Stimulated activated naive B cell treated with anti-CD40 and anti-IgM and Interleukin-4, amounts not matched to agents 10 μg/mL and 1 μg/mL and 100 μg/mL, for 72 hours (primary cell): ENCODE measurements at regions not wholly inside any gene's neighbourhood (a gene's known extent, or its start where the extent isn't known, plus 50 kb on each side); places are given as distances from the start of the nearest gene placed in this dataset.
A peak's percentile ranks its signal among the peaks of the same experiment; 100 is the strongest.

Experiments
- ATAC-seq, 2 donors: fragments of 150-1000 bp; cut with Tn5 transposase; replicated peaks; 2 replicates each; pipeline ENCODE4 v1.10.0; 2021; ENCODE audit warnings: moderate library complexity in 1 of 2
- DNase-seq: peaks from one replicate; pipeline ENCODE4 v3.0.0; 2021
- H3K27ac Mint-ChIP-seq: one replicate; pipeline ENCODE4 v1.8.0; 2022; ENCODE audit warnings: mild to moderate bottlenecking, mixed read lengths
- H3K27me3 Mint-ChIP-seq, 2 donors: one replicate each; pipeline ENCODE4 v1.8.0; 2022; ENCODE audit warnings: mixed read lengths in 2 of 2
- H3K36me3 Mint-ChIP-seq, 2 donors: one replicate each; pipeline ENCODE4 v1.8.0; 2022; ENCODE audit warnings: mixed read lengths in 2 of 2, mild to moderate bottlenecking in 1 of 2
- H3K4me1 Mint-ChIP-seq, 2 donors: one replicate each; pipeline ENCODE4 v1.8.0; 2022; ENCODE audit warnings: mixed read lengths in 2 of 2, mild to moderate bottlenecking in 1 of 2
- H3K4me3 Mint-ChIP-seq, 2 donors: one replicate each; pipeline ENCODE4 v1.8.0; 2022; ENCODE audit warnings: mild to moderate bottlenecking in 2 of 2, mixed read lengths in 2 of 2, moderate library complexity in 1 of 2
- H3K9me3 Mint-ChIP-seq, 2 donors: one replicate each; pipeline ENCODE4 v1.8.0; 2022; ENCODE audit warnings: mixed read lengths in 2 of 2, mild to moderate bottlenecking in 1 of 2

DNA sequence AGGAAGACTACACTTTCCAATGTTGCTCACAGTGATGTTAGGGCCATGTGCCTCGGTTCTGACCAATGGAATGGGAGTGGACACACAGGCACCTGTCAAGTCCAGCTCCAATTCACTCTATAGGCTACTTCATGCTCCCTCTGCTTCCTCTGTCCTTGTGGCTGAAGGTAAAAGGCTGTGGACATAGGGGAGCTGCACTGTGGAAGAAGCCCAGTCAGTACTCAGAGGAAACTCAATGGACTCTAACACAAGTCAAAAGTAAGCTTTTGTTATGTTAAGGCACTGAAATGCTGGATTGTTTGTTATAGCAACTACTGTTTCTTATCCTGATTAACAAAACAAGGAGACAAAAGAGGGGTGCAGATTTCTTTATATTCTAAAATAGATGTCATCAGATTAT lies 278.2 kb downstream of the BCL11B start:
- peaks cover 0 to 5% of the 10 kb centered on the region in 2 donors for H3K27me3 Mint-ChIP-seq
- no peaks in the 10 kb centered on the region for H3K4me1 Mint-ChIP-seq
- no peak overlapping the region for H3K4me3 Mint-ChIP-seq
- H3K9me3 Mint-ChIP-seq = peaks cover 0 to 2% of the 10 kb centered on the region in 2 donors
- no peak for DNase-seq
- H3K27ac Mint-ChIP-seq = no peak overlapping the region
- no peaks in the 10 kb centered on the region for H3K36me3 Mint-ChIP-seq
- ATAC-seq = no peak

- no peak for ATAC-seq
- Mint-ChIP-seq H3K4me1 (no peaks in the 10 kb centered on the region), H3K36me3 (no peaks in the 10 kb centered on the region), H3K4me3 (no peak overlapping the region), H3K9me3 (peaks cover 0 to 2% of the 10 kb centered on the region in 2 donors), H3K27me3 (peaks cover 0 to 5% of the 10 kb centered on the region in 2 donors), H3K27ac (no peak overlapping the region)
- DNase-seq = no peak
Observed at GRCh38 chr14:98994561-98994960, 277.4 kb downstream of the BCL11B start.

- DNase-seq (no peak), ATAC-seq (no peak)
- Mint-ChIP-seq H3K4me3 (no peak overlapping the region), H3K27me3 (no peaks in the 10 kb centered on the region), H3K36me3 (no peaks in the 10 kb centered on the region), H3K27ac (no peak overlapping the region), H3K4me1 (no peaks in the 10 kb centered on the region), H3K9me3 (peaks cover 0 to 3% of the 10 kb centered on the region in 2 donors)
Observed at GRCh38 chr14:98997526-98998205, 274.3 kb downstream of the BCL11B start.

DNA sequence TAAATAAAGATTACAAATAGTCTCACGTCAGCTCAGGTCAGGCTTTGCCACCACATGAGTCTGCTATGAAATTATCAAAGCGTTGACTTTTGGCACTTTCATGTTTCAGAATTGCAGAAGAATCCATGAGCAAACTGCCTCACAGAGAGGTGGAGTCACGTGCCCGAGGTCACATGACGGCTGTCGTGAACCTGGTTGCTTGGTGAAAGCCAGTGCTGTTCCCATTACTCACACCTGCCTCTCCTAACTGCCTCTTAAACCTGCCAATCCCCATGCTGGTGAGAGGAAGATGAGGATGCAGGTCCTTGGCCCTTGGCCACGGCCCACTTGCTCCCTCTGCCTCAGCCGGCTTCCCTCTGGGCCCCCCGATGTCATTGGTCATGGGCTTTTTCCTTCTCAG lies 272.7 kb downstream of the BCL11B start:
- Mint-ChIP-seq H3K36me3 (no peaks in the 10 kb centered on the region), H3K4me3 (no peak overlapping the region), H3K27ac (no peak overlapping the region), H3K9me3 (peaks cover 0 to 3% of the 10 kb centered on the region in 2 donors), H3K4me1 (no peaks in the 10 kb centered on the region), H3K27me3 (no peaks in the 10 kb centered on the region)
- DNase-seq (no peak), ATAC-seq (no peak)

- no peaks in the 10 kb centered on the region for H3K27me3 Mint-ChIP-seq
- H3K9me3 Mint-ChIP-seq = peaks cover 0 to 3% of the 10 kb centered on the region in 2 donors
- no peak for ATAC-seq
- H3K27ac Mint-ChIP-seq = no peak overlapping the region
- no peak for DNase-seq
- H3K4me3 Mint-ChIP-seq = no peak overlapping the region
- no peaks in the 10 kb centered on the region for H3K4me1 Mint-ChIP-seq
- no peaks in the 10 kb centered on the region for H3K36me3 Mint-ChIP-seq
Observed at GRCh38 chr14:98999901-99000300, 272.1 kb downstream of the BCL11B start.

DNA sequence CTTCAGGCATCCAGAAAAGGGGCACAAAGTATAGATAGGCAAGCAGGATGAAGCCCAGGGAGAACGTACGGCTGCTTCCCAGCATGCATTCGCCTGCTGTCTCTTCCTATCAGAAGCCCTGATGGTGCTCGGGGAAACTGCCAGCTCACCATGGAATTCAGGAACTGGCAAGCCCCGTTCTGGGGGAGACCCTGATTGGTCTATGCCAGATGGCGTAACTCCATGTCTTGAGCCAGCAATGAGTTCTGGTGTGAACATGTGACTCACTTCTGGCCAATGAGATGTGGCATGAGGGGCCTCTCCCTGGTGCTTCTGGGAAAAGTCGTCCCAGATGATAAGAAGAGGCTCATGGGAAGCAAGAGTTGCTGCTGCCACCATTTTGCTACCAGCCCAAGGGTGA lies 270.8 kb downstream of the BCL11B start:
- Mint-ChIP-seq H3K27me3 (no peaks in the 10 kb centered on the region), H3K27ac (no peak overlapping the region), H3K4me3 (no peak overlapping the region), H3K4me1 (no peaks in the 10 kb centered on the region), H3K36me3 (no peaks in the 10 kb centered on the region), H3K9me3 (peaks cover 0 to 3% of the 10 kb centered on the region in 2 donors)
- DNase-seq (no peak), ATAC-seq (no peak)

DNA sequence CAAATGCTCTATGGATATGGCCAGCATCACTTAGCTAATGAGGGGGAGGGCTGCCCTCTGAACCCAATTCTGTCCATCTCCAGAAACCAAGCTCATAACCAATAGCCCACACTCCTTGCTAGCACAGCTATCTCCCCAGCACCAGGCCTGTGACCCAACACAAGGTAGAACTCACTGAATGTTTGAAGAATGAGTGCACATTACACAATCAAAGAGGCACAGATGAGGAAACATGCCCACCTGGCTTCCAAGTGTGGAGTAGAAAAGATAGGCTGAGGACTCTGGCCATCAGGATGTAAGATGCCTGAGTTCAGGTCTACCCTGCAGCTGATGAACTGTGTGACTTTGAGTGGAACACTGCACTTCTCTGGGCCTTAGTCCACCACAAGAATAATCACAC lies 268.4 kb downstream of the BCL11B start:
- DNase-seq (no peak), ATAC-seq (no peak)
- no peak overlapping the region for H3K27ac Mint-ChIP-seq
- H3K36me3 Mint-ChIP-seq = no peaks in the 10 kb centered on the region
- peaks cover 4 to 10% of the 10 kb centered on the region in 2 donors for H3K9me3 Mint-ChIP-seq
- no peaks in the 10 kb centered on the region for H3K27me3 Mint-ChIP-seq
- H3K4me1 Mint-ChIP-seq = no peaks in the 10 kb centered on the region
- no peak overlapping the region for H3K4me3 Mint-ChIP-seq

- DNase-seq (no peak), ATAC-seq (no peak)
- Mint-ChIP-seq H3K27ac (no peak overlapping the region), H3K27me3 (no peaks in the 10 kb centered on the region), H3K4me1 (no peaks in the 10 kb centered on the region), H3K9me3 (peaks cover 4 to 11% of the 10 kb centered on the region in 2 donors), H3K36me3 (no peaks in the 10 kb centered on the region), H3K4me3 (no peak overlapping the region)
Observed at GRCh38 chr14:99004112-99004511, 267.9 kb downstream of the BCL11B start.

GRCh38 chr14:99006276-99006675 lies 265.7 kb downstream of the BCL11B start:
- Mint-ChIP-seq H3K9me3 (peaks cover 4 to 8% of the 10 kb centered on the region in 2 donors), H3K4me3 (no peak overlapping the region), H3K27me3 (no peaks in the 10 kb centered on the region), H3K36me3 (no peaks in the 10 kb centered on the region), H3K4me1 (no peaks in the 10 kb centered on the region), H3K27ac (no peak overlapping the region)
- ATAC-seq (no peak), DNase-seq (no peak)

DNA sequence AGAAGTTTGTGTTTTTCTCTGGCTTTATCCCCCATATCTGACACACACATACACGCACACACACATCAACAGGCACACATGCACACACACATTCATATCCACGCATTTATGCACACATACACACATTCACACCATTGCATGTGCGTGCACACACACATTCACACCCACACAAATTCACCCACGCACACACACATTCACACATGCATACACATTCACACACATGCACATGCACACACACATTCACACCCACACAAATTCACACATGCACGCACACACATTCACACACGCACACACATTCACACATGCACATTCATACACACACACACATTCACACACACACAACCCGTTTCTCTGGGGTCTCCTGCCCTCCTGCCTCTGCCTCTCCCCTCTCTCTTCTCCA lies 264.2 kb downstream of the BCL11B start:
- Mint-ChIP-seq H3K4me3 (no peak overlapping the region), H3K27ac (no peak overlapping the region), H3K36me3 (no peaks in the 10 kb centered on the region), H3K4me1 (no peaks in the 10 kb centered on the region), H3K27me3 (no peaks in the 10 kb centered on the region), H3K9me3 (peaks cover 6 to 11% of the 10 kb centered on the region in 2 donors)
- ATAC-seq (no peak), DNase-seq (no peak)

GRCh38 chr14:99009871-99010270 lies 262.1 kb downstream of the BCL11B start:
- no peaks in the 10 kb centered on the region for H3K27me3 Mint-ChIP-seq
- ATAC-seq = no peak
- no peak overlapping the region for H3K27ac Mint-ChIP-seq

GRCh38 chr14:99011385-99011784 lies 260.6 kb downstream of the BCL11B start:
- Mint-ChIP-seq H3K36me3 (no peaks in the 10 kb centered on the region), H3K27me3 (no peaks in the 10 kb centered on the region), H3K4me1 (no peaks in the 10 kb centered on the region), H3K27ac (no peak overlapping the region), H3K4me3 (no peak overlapping the region), H3K9me3 (peaks cover 6 to 11% of the 10 kb centered on the region in 2 donors)
- no peak for ATAC-seq
- no peak for DNase-seq

More at GRCh38 chr14:99009871-99010270, 262.1 kb downstream of the BCL11B start:
- Mint-ChIP-seq H3K36me3 (no peaks in the 10 kb centered on the region), H3K9me3 (peaks cover 6 to 11% of the 10 kb centered on the region in 2 donors), H3K4me3 (no peak overlapping the region), H3K4me1 (no peaks in the 10 kb centered on the region)
- DNase-seq = no peak

GRCh38 chr14:99012703-99013102 lies 259.3 kb downstream of the BCL11B start:
- DNase-seq (no peak), ATAC-seq (no peak)
- Mint-ChIP-seq H3K27me3 (no peaks in the 10 kb centered on the region), H3K27ac (no peak overlapping the region), H3K4me3 (no peak overlapping the region), H3K4me1 (no peaks in the 10 kb centered on the region), H3K36me3 (no peaks in the 10 kb centered on the region), H3K9me3 (peaks cover 5 to 13% of the 10 kb centered on the region in 2 donors)

GRCh38 chr14:99015833-99016232 lies 256.2 kb downstream of the BCL11B start:
- Mint-ChIP-seq H3K9me3 (peaks cover 4 to 11% of the 10 kb centered on the region in 2 donors), H3K4me3 (no peak overlapping the region)

GRCh38 chr14:99023371-99023770 lies 248.6 kb downstream of the BCL11B start:
- no peak overlapping the region for H3K4me3 Mint-ChIP-seq

More at GRCh38 chr14:99015833-99016232, 256.2 kb downstream of the BCL11B start:
- ATAC-seq (peak in 1 of 2 donors; percentile 7), DNase-seq (no peak)
- H3K27ac Mint-ChIP-seq = no peak overlapping the region
- H3K36me3 Mint-ChIP-seq = no peaks in the 10 kb centered on the region
- no peaks in the 10 kb centered on the region for H3K4me1 Mint-ChIP-seq
- H3K27me3 Mint-ChIP-seq = no peaks in the 10 kb centered on the region

More at GRCh38 chr14:99023371-99023770, 248.6 kb downstream of the BCL11B start:
- no peaks in the 10 kb centered on the region for H3K36me3 Mint-ChIP-seq
- no peak for ATAC-seq
- H3K4me1 Mint-ChIP-seq = no peaks in the 10 kb centered on the region
- H3K27me3 Mint-ChIP-seq = no peaks in the 10 kb centered on the region
- peaks cover 8 to 10% of the 10 kb centered on the region in 2 donors for H3K9me3 Mint-ChIP-seq
- H3K27ac Mint-ChIP-seq = no peak overlapping the region
- DNase-seq = no peak
